K562 (cell line): ENCODE measurements at regions not wholly inside any gene's neighbourhood (a gene's known extent, or its start where the extent isn't known, plus 50 kb on each side); places are given as distances from the start of the nearest gene placed in this dataset.

Source experiments
- ATAC-seq: fragments of 200-7000 bp; cut with Tn5 transposase; 3 replicates; pipeline ENCODE4 v1.9.1; 2020; ENCODE audit warnings: moderate library complexity
- BruUV-seq: library from RNA; stranded (reverse); fragments of 400-500 nt; replicated peaks from 2 replicates; lab custom pipeline; 2021; lab: Mats Ljungman, UMichigan
- CTCF ChIA-PET: fragments of 300-600 bp; formaldehyde crosslinking; extraction: SDS; loops from one replicate; lab custom pipeline; 2021; ENCODE audit warnings: low intra/inter-chr PET ratio; lab: Yijun Ruan, JAX
- POLR2A ChIA-PET: fragments of 300-600, 350-650 bp; sonication (Branson Sonifier 250); formaldehyde crosslinking; extraction: SDS; loops from one replicate; lab custom pipeline; 2021; ENCODE audit warnings: antibody characterized with exemption, inconsistent platforms; lab: Yijun Ruan, JAX
- DNase-seq, 4 experiments: peaks; one replicate each; pipeline versions ENCODE4 v3.0.0 to v3.0.0-alpha.2; 2011 to 2018; ENCODE audit warnings: low spot score in 3 of 4, mixed read lengths in 3 of 4; ENCODE audit errors: extremely low read depth in 1 of 4
- FAIRE-seq: peaks from 2 replicates; lab custom pipeline; 2011; peaks lifted over from hg19 to GRCh38; lab: Jason Lieb, UNC
- H2AFZ ChIP-seq: 2 replicates; pipeline ENCODE4 v1.6.0; 2011; ENCODE audit warnings: low read depth, low read length, control low read depth, inconsistent platforms
- H3K27ac ChIP-seq: fragments of 200-600 bp; 3 replicates; pipeline ENCODE4 v1.8.0; 2011; ENCODE audit warnings: low read depth, mild to moderate bottlenecking, control low read depth, inconsistent platforms, low read length, moderate library complexity, mixed read lengths; ENCODE audit errors: extremely low read depth
- H3K27me3 ChIP-seq, 2 experiments: fragments of 300-600 bp in 1 of 2; 2 replicates in 1 of 2; 3 replicates in 1 of 2; pipeline versions ENCODE4 v1.6.0 to v1.8.0; 2011; ENCODE audit warnings: inconsistent platforms in 2 of 2, low read length in 2 of 2, mild to moderate bottlenecking in 1 of 2, mixed read lengths in 1 of 2, moderate library complexity in 1 of 2; ENCODE audit not compliant: control insufficient read depth in 2 of 2, insufficient read depth in 2 of 2
- H3K36me3 ChIP-seq: fragments of 300-600 bp; 3 replicates; pipeline ENCODE4 v1.8.0; 2011; ENCODE audit warnings: mild to moderate bottlenecking, low read length, inconsistent platforms; ENCODE audit not compliant: control insufficient read depth, insufficient read depth
- H3K4me1 ChIP-seq, 2 experiments: fragments of 200-600 bp in 1 of 2; replicated peaks in 1 of 2; 2 replicates in 1 of 2; 3 replicates in 1 of 2; pipeline versions ENCODE4 v1.5.1 to v1.8.0; 2011; ENCODE audit warnings: inconsistent platforms in 2 of 2, low read length in 2 of 2, mild to moderate bottlenecking in 1 of 2, mixed read lengths in 1 of 2, moderate library complexity in 1 of 2; ENCODE audit not compliant: control insufficient read depth in 2 of 2, insufficient read depth in 2 of 2
- H3K4me2 ChIP-seq: 2 replicates; pipeline ENCODE4 v1.6.1; 2011; ENCODE audit warnings: low read length, control low read depth, inconsistent platforms, mixed read lengths; ENCODE audit not compliant: insufficient read depth
- H3K4me3 ChIP-seq: fragments of 200-600 bp; sonication (generic), shearing (Covaris generic); 2 replicates; pipeline ENCODE4 v1.5.1; 2016; ENCODE audit warnings: control low read depth, inconsistent platforms
- H3K79me2 ChIP-seq: fragments of 200-600 bp; 3 replicates; pipeline ENCODE4 v1.8.0; 2011; ENCODE audit warnings: low read length, inconsistent platforms; ENCODE audit not compliant: control insufficient read depth, insufficient read depth
- H3K9ac ChIP-seq, 2 experiments: 2 replicates each; pipeline versions ENCODE4 v1.6.0 to v1.6.1; 2011; ENCODE audit warnings: low read depth in 2 of 2, low read length in 2 of 2, control low read depth in 1 of 2, inconsistent platforms in 1 of 2, mild to moderate bottlenecking in 1 of 2, mixed read lengths in 1 of 2; ENCODE audit not compliant: insufficient read depth in 1 of 2
- H3K9me1 ChIP-seq: one replicate; pipeline ENCODE4 v1.6.0; 2011; ENCODE audit warnings: inconsistent platforms, mild to moderate bottlenecking, low read length, moderate library complexity; ENCODE audit not compliant: control insufficient read depth, insufficient read depth
- H3K9me3 ChIP-seq: replicated peaks from 2 replicates; pipeline ENCODE4 v1.5.1; 2011; ENCODE audit warnings: low read depth, low read length, inconsistent platforms; ENCODE audit not compliant: control insufficient read depth, insufficient read depth
- H4K20me1 ChIP-seq: replicated peaks from 2 replicates; pipeline ENCODE4 v1.6.1; 2011; ENCODE audit warnings: low read length, inconsistent platforms, mixed read lengths; ENCODE audit not compliant: control insufficient read depth, insufficient read depth
- ARID4B ChIP-seq: sonication (generic); formaldehyde crosslinking; IDR thresholded peaks from 2 replicates; pipeline ENCODE4 v1.8.0; 2022; ENCODE audit warnings: mild to moderate bottlenecking, missing genetic modification reagents
- BMI1 ChIP-seq: fragments of 150-350 bp; IDR thresholded peaks from 2 replicates; pipeline ENCODE4 v1.6.1; 2014; ENCODE audit warnings: low read length
- C11orf30 ChIP-seq: fragments of 450-650 bp; IDR thresholded peaks from 2 replicates; pipeline ENCODE4 v1.6.1; 2016; ENCODE audit warnings: low read depth, mild to moderate bottlenecking
- MAFK ChIP-seq: IDR thresholded peaks from 2 replicates; pipeline ENCODE4 v1.6.1; 2011; ENCODE audit warnings: low read length, improper control_type of control experiment
- OTX1 ChIP-seq: fragments of 450-650 bp; formaldehyde crosslinking; IDR thresholded peaks from 2 replicates; pipeline ENCODE4 v1.4.0; 2022; ENCODE audit warnings: mild to moderate bottlenecking
- SREBF2 ChIP-seq: sonication (generic); formaldehyde crosslinking; IDR thresholded peaks from 2 replicates; pipeline ENCODE4 v1.4.0; 2020; ENCODE audit warnings: mild to moderate bottlenecking, missing genetic modification reagents
- U2AF1 ChIP-seq: fragments of 200-400 bp; formaldehyde crosslinking; optimal IDR thresholded peaks from 2 replicates; pipeline ENCODE3; 2017; ENCODE audit warnings: mild to moderate bottlenecking, low read depth, low read length, moderate library complexity
- UBTF ChIP-seq, 2 experiments: IDR thresholded peaks; 2 replicates each; pipeline ENCODE4 v1.6.1; 2012; ENCODE audit warnings: improper control_type of control experiment in 2 of 2, low read depth in 2 of 2, low read length in 2 of 2, borderline replicate concordance in 1 of 2
- ZNF778 ChIP-seq: fragments of 450-650 bp; formaldehyde crosslinking; IDR thresholded peaks from 2 replicates; pipeline ENCODE4 v1.4.0; 2020; ENCODE audit warnings: mild to moderate bottlenecking, moderate library complexity
- WGBS: fragments of 100-300 bp; shearing (Covaris generic); methylation state at CpG from one replicate; pipeline ENCODE4 v1.1.6; 2016; ENCODE audit warnings: low coverage, mixed read lengths; ENCODE audit not compliant: insufficient coverage; ENCODE audit errors: missing lambda C conversion rate; 5-methylcytosine and 5-hydroxymethylcytosine counted together
- in situ Hi-C: fragments of 300-500 bp; cut with MboI; formaldehyde crosslinking; loops from 4 replicates; pipeline ENCODE4 v1.15.0; 2018; ENCODE audit warnings: inconsistent platforms, mixed read lengths
- intact Hi-C: fragments of 100-400 bp; cut with micrococcal nuclease; formaldehyde crosslinking; loops from 2 replicates; pipeline ENCODE4 v1.14.2; 2022
- TF ChIP-seq, protein P1 (sequence below): fragments of 450-650 bp; formaldehyde crosslinking; IDR thresholded peaks from 2 replicates; pipeline ENCODE4 v1.4.0; 2020; ENCODE audit warnings: mild to moderate bottlenecking, mixed read lengths

DNA sequence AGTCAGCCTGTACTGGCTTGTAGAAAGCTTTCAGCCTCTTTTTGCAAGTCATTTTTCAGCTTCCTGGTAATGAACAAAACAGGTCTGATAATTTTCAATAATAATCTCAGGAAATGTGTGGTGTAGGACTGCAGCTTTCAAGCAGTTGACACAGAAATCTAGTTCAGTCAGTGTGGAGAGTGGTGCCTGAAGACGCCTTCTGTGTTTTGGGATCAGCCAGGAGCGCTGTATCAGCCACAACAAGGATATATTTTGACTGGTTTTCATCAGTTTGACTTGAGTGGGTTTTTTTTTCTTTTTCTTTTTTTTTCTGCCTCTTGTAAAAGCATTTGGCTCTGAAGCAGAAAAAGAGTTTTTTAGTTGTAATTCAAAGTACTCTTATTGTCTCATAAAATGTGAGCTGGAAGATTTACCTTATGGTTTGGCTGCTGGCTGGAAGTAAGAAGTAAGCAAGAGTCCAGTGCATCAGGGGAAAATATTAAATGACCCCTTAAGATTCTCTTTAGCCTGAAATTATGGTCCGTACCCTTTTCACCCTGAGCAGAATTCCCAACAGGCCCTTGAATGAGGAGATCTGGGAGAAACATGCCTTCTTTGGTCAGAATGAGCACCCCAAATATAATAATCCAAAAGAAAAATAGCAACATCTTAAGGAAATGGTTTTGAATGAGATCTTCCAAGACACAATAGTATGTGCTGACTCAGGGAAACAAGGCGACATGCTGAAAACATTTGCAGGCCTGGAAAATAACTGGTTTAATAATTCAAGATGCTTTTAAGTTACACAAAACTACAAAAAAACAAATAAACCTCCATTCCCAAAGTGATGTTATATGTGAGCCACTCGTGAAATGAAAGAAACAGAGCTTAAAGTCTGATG, 332.7 kb upstream of the ADAMTS9 start (continued):
- peak; percentile 89 for TF ChIP-seq C11orf30
- peak; percentile 88 for TF ChIP-seq MAFK
- TF ChIP-seq ARID4B, result no peak
- TF ChIP-seq U2AF1, result no peak

- Histone ChIP-seq H3K4me3 (no peak overlapping the region), H3K4me2 (no peak overlapping the region), H3K27me3 (no peaks in the 10 kb centered on the region), H3K9me3 (no peaks in the 10 kb centered on the region), H2AFZ (no peak overlapping the region), H4K20me1 (no peaks in the 10 kb centered on the region), H3K4me1 (peaks cover 0 to 13% of the 10 kb centered on the region in 2 experiments; a peak in 2 of 5 replicates), H3K36me3 (no peaks in the 10 kb centered on the region), H3K27ac (no peak overlapping the region), H3K9ac (no peak overlapping the region), H3K9me1 (no peaks in the 10 kb centered on the region), H3K79me2 (no peaks in the 10 kb centered on the region)
- ChIA-PET CTCF (interaction anchor here (0.6 kb wide), 1 partner anchor 1860 kb away, joined by 3 read pairs; no protein-coding TSS in a partner anchor), POLR2A (no interaction called here)
- in situ Hi-C loops, result no loop called here
- intact Hi-C loops, result no loop called here
- DNase-seq, result no peak
- no peak for FAIRE-seq
- no TSS peak for BruUV-seq
- WGBS, result 47% methylated on average over 9 of the region's 9 CpGs
- no peak for ATAC-seq
- TF ChIP-seq SREBF2, result no peak
- no peak for TF ChIP-seq UBTF (IDR thresholded peaks at IDR 0.05; ENCODE audit: borderline replicate concordance in 1 of 2, low read depth in 2 of 2, low read length in 2 of 2)
- no peak for TF ChIP-seq OTX1 (CRISPR knock-in tag)
- TF ChIP-seq, protein P1, sequence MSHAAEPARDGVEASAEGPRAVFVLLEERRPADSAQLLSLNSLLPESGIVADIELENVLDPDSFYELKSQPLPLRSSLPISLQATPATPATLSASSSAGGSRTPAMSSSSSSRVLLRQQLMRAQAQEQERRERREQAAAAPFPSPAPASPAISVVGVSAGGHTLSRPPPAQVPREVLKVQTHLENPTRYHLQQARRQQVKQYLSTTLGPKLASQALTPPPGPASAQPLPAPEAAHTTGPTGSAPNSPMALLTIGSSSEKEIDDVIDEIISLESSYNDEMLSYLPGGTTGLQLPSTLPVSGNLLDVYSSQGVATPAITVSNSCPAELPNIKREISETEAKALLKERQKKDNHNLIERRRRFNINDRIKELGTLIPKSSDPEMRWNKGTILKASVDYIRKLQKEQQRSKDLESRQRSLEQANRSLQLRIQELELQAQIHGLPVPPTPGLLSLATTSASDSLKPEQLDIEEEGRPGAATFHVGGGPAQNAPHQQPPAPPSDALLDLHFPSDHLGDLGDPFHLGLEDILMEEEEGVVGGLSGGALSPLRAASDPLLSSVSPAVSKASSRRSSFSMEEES (CRISPR knock-in tag), result no peak
- TF ChIP-seq BMI1, result no peak
- TF ChIP-seq ZNF778 (CRISPR knock-in tag), result no peak
These were observed 331.7 kb upstream of the ADAMTS9 start for GRCh38 chr3:65019443-65020055.
